ENCODE measurements at regions not wholly inside any gene's neighbourhood (a gene's known extent, or its start where the extent isn't known, plus 50 kb on each side); places are given as distances from the start of the nearest gene placed in this dataset.

DNA sequence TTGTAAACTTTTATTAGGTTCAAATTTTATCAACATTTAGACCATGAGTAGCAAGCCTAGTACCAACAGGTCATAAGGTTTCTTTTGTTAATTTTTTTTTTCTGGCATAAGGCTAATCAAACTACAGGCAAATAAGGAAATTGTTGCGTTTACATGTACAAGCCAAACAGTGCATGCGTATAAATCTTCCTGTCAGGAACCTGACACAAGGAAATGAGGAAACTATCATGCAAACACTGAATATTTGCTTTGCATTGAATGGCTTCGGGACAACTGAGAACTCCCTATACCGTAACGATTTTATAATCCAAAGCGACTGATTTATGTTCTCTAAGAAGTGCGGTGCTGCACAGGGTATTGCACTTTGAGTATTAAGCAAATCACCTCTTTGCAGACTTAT lies 133.0 kb upstream of the TRPC4 start:
- no peaks in the 10 kb centered on the region for H3K36me3 Mint-ChIP-seq (ENCODE audit: low read depth, unreplicated experiment)
- H3K27me3 Mint-ChIP-seq (ENCODE audit: unreplicated experiment), result no peaks in the 10 kb centered on the region
- no peaks in the 10 kb centered on the region for H3K4me1 Mint-ChIP-seq (ENCODE audit: unreplicated experiment)
- DNase-seq (ENCODE audit: low spot score), result no peak
- no peak overlapping the region for H3K4me3 Mint-ChIP-seq (ENCODE audit: unreplicated experiment)
- no peaks in the 10 kb centered on the region for H3K9me3 Mint-ChIP-seq (ENCODE audit: unreplicated experiment)
- H3K27ac Mint-ChIP-seq (ENCODE audit: unreplicated experiment), result no peak overlapping the region
- TF ChIP-seq, protein P1, sequence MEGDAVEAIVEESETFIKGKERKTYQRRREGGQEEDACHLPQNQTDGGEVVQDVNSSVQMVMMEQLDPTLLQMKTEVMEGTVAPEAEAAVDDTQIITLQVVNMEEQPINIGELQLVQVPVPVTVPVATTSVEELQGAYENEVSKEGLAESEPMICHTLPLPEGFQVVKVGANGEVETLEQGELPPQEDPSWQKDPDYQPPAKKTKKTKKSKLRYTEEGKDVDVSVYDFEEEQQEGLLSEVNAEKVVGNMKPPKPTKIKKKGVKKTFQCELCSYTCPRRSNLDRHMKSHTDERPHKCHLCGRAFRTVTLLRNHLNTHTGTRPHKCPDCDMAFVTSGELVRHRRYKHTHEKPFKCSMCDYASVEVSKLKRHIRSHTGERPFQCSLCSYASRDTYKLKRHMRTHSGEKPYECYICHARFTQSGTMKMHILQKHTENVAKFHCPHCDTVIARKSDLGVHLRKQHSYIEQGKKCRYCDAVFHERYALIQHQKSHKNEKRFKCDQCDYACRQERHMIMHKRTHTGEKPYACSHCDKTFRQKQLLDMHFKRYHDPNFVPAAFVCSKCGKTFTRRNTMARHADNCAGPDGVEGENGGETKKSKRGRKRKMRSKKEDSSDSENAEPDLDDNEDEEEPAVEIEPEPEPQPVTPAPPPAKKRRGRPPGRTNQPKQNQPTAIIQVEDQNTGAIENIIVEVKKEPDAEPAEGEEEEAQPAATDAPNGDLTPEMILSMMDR (IDR thresholded peaks at IDR 0.05; ENCODE audit: unreplicated experiment), result no peak

DNA sequence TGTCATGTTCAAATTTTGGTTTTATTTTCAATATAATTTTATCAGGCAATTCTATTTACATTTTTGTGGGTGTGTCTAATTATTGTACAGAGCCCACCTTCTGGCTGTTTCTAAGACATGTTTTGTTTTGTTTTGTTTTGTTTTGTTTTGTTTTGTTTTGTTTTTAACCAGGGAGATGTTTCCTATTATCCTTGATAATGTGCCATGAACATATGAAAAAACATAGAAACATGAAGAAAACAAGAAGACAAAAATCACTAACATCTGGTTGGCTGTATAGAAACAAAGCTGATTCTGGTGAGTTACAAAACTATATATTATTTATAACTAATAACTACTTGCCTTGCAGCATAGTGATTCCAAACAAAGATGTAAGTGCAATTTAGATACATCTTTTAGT lies 128.1 kb upstream of the TRPC4 start:
- Mint-ChIP-seq H3K9me3 (ENCODE audit: unreplicated experiment) (no peaks in the 10 kb centered on the region), H3K36me3 (ENCODE audit: low read depth, unreplicated experiment) (no peaks in the 10 kb centered on the region), H3K4me3 (ENCODE audit: unreplicated experiment) (no peak overlapping the region), H3K4me1 (ENCODE audit: unreplicated experiment) (no peaks in the 10 kb centered on the region), H3K27me3 (ENCODE audit: unreplicated experiment) (no peaks in the 10 kb centered on the region), H3K27ac (ENCODE audit: unreplicated experiment) (no peak overlapping the region)
- TF ChIP-seq, protein P1 (IDR thresholded peaks at IDR 0.05; ENCODE audit: unreplicated experiment), result no peak
- DNase-seq (ENCODE audit: low spot score), result no peak

DNA sequence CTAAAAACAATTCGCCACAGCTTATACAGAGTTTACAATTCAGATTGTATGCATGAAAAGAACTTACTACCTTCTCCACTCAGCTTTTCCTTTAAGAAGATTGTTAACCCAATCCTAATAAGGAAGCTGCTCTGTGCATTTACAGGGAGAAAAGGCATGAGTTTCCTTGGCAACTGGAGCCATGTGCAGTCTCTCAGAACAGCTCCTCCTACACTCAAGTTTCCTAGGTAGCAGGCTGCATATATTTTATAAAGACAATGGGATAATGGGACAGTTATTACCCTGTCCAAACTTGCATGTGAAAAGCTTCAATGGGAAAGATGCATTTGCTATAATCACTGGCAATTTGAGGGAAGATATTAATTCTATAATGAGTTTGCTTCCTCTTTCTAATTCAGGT lies 125.5 kb upstream of the TRPC4 start:
- H3K27ac Mint-ChIP-seq (ENCODE audit: unreplicated experiment), result no peak overlapping the region
- DNase-seq (ENCODE audit: low spot score), result peak; percentile 17
- no peaks in the 10 kb centered on the region for H3K9me3 Mint-ChIP-seq (ENCODE audit: unreplicated experiment)
- TF ChIP-seq, protein P1 (IDR thresholded peaks at IDR 0.05; ENCODE audit: unreplicated experiment), result no peak
- no peak overlapping the region for H3K4me3 Mint-ChIP-seq (ENCODE audit: unreplicated experiment)
- no peaks in the 10 kb centered on the region for H3K27me3 Mint-ChIP-seq (ENCODE audit: unreplicated experiment)
- no peaks in the 10 kb centered on the region for H3K36me3 Mint-ChIP-seq (ENCODE audit: low read depth, unreplicated experiment)
- no peaks in the 10 kb centered on the region for H3K4me1 Mint-ChIP-seq (ENCODE audit: unreplicated experiment)

DNA sequence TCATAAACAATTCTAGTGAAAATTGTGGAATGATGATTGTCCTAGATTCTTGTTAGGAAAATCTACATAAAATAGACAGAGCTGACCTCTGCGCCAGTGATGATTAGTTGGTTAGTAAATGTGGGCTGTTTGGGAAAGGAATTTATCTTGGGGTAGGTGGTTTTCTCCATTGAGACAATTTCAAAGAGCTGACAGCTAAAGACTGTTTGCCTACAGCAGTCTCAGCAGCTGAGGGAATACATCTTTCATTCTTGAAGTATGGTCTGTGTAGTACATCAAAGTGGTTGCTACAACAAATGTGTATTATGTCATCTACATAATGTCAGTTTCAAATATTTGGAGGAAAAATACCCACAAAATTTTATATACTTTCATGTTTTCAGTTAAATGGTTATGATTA lies 117.2 kb upstream of the TRPC4 start:
- Mint-ChIP-seq H3K27ac (ENCODE audit: unreplicated experiment) (no peak overlapping the region), H3K27me3 (ENCODE audit: unreplicated experiment) (no peaks in the 10 kb centered on the region), H3K9me3 (ENCODE audit: unreplicated experiment) (no peaks in the 10 kb centered on the region)

DNA sequence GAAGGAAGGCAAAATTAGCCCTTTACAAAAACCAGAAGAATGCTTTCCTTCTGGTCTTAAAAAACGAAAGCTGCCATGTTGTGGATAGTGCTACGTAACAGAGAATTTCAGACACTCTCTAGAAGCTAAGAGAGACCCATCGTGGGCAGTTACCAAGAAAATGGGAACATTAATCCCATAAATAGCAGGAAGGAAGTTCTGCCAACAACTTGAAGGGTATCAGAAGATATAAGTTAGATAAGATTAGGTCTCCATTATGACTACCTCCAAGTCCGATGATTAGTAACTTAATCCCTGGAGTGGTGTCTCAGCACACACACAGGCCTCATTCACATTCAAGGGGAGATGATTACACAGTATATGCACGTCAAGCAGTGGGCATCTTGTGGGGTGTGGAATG lies 115.7 kb upstream of the TRPC4 start:
- no peak for DNase-seq (ENCODE audit: low spot score)
- TF ChIP-seq, protein P1 (IDR thresholded peaks at IDR 0.05; ENCODE audit: unreplicated experiment), result no peak
- Mint-ChIP-seq H3K27me3 (ENCODE audit: unreplicated experiment) (no peaks in the 10 kb centered on the region), H3K4me3 (ENCODE audit: unreplicated experiment) (no peak overlapping the region), H3K4me1 (ENCODE audit: unreplicated experiment) (no peaks in the 10 kb centered on the region), H3K27ac (ENCODE audit: unreplicated experiment) (no peak overlapping the region), H3K36me3 (ENCODE audit: low read depth, unreplicated experiment) (no peaks in the 10 kb centered on the region), H3K9me3 (ENCODE audit: unreplicated experiment) (no peaks in the 10 kb centered on the region)

More for the DNA sequence above, 117.2 kb upstream of the TRPC4 start:
- no peak overlapping the region for H3K4me3 Mint-ChIP-seq (ENCODE audit: unreplicated experiment)
- H3K4me1 Mint-ChIP-seq (ENCODE audit: unreplicated experiment), result no peaks in the 10 kb centered on the region
- no peak for DNase-seq (ENCODE audit: low spot score)
- H3K36me3 Mint-ChIP-seq (ENCODE audit: low read depth, unreplicated experiment), result no peaks in the 10 kb centered on the region
- TF ChIP-seq, protein P1 (IDR thresholded peaks at IDR 0.05; ENCODE audit: unreplicated experiment), result no peak

Measured in endothelial cell (in vitro differentiated cells).